ENCODE measurements at regions not wholly inside any gene's neighbourhood (a gene's known extent, or its start where the extent isn't known, plus 50 kb on each side); places are given as distances from the start of the nearest gene placed in this dataset.
"Not testable (repeated sequence)": the region's sequence is repeated elsewhere in the genome, so short reads cannot be mapped to it uniquely, and the experiment has no call there.

GRCh38 chr6:119423996-119424395 is 74.4 kb upstream of the MAN1A1 start:
- in situ Hi-C loops (cut with HindIII; ENCODE audit: low pct_ligation_motif_present, low sequenced_read_pairs): no loop called here
- no peak overlapping the region for H3K4me3 ChIP-seq (ENCODE audit: low read depth, low read length)
- TF ChIP-seq, protein P1, sequence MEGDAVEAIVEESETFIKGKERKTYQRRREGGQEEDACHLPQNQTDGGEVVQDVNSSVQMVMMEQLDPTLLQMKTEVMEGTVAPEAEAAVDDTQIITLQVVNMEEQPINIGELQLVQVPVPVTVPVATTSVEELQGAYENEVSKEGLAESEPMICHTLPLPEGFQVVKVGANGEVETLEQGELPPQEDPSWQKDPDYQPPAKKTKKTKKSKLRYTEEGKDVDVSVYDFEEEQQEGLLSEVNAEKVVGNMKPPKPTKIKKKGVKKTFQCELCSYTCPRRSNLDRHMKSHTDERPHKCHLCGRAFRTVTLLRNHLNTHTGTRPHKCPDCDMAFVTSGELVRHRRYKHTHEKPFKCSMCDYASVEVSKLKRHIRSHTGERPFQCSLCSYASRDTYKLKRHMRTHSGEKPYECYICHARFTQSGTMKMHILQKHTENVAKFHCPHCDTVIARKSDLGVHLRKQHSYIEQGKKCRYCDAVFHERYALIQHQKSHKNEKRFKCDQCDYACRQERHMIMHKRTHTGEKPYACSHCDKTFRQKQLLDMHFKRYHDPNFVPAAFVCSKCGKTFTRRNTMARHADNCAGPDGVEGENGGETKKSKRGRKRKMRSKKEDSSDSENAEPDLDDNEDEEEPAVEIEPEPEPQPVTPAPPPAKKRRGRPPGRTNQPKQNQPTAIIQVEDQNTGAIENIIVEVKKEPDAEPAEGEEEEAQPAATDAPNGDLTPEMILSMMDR (IDR thresholded peaks at IDR 0.05; ENCODE audit: low read depth, low read length, missing control alignments): no peak
- H3K27me3 ChIP-seq (replicated peaks): no peaks in the 10 kb centered on the region
- DNase-seq: no peak
- no peaks in the 10 kb centered on the region for H3K36me3 ChIP-seq (replicated peaks)
- H3K27ac ChIP-seq: no peak overlapping the region

DNA sequence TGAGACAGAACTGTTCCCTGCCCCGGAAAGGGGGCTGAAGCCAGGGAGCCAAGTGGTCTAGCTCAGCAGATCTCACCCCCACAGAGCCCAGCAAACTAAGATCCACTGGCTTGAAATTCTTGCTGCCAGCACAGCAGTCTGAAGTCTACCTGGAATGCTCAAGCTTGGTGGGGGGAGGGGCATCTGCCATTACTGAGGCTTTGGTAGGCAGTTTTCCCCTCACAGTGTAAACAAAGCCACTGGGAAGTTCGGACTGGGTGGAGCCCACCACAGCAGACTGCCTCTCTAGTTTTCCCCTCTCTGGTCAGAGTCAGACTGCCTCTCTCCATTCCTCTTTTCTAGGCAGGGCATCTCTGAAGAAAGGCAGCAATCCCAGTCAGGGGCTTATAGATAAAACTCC is 68.5 kb upstream of the MAN1A1 start:
- H3K27me3 ChIP-seq (replicated peaks); H3K27ac ChIP-seq; H3K36me3 ChIP-seq (replicated peaks); in situ Hi-C loops (cut with HindIII; ENCODE audit: low pct_ligation_motif_present, low sequenced_read_pairs); H3K4me3 ChIP-seq (ENCODE audit: low read depth, low read length); DNase-seq: not testable (repeated sequence)

DNA sequence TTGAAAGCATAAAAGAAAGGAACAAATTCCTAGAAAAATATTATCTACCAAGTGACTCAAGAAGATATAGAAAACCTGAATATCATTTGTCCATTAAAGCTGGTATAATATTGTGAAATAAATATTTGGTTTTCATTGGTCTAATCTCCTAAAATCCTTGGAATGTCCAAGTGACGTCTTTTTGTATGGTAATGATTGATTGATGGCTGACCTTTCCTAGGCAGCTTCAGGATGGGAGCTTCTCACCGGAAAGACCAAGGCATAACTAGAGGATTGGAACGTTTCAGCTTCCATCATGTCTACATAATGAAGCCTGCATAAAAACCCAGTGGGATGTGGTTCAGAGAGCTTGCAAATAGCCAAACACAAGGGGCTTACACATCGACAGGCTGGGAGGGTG is 57.6 kb upstream of the MAN1A1 start:
- H3K27me3 ChIP-seq (replicated peaks): no peaks in the 10 kb centered on the region
- TF ChIP-seq, protein P1 (IDR thresholded peaks at IDR 0.05; ENCODE audit: low read depth, low read length, missing control alignments): no peak
- in situ Hi-C loops (cut with HindIII; ENCODE audit: low pct_ligation_motif_present, low sequenced_read_pairs): no loop called here
- no peak overlapping the region for H3K4me3 ChIP-seq (ENCODE audit: low read depth, low read length)
- no peak for DNase-seq
- no peaks in the 10 kb centered on the region for H3K36me3 ChIP-seq (replicated peaks)
- no peak overlapping the region for H3K27ac ChIP-seq

DNA sequence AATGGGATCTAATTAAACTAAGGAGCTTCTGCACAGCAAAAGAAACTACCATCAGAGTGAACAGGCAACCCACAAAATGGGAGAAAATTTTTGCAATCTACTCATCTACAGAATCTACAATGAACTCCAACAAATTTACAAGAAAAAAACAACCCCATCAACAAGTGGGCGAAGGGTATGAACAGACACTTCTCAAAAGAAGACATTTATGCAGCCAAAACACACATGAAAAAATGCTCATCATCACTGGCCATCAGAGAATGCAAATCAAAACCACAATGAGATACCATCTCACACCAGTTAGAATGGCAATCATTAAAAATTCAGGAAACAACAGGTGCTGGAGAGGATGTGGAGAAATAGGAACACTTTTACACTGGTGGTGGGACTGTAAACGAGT is 55.6 kb upstream of the MAN1A1 start:
- in situ Hi-C loops (cut with HindIII; ENCODE audit: low pct_ligation_motif_present, low sequenced_read_pairs); H3K27me3 ChIP-seq (replicated peaks); DNase-seq; H3K4me3 ChIP-seq (ENCODE audit: low read depth, low read length); H3K36me3 ChIP-seq (replicated peaks); H3K27ac ChIP-seq: not testable (repeated sequence)

Data from brain microvascular endothelial cell (primary cell).